GM18519 (cell line): ENCODE measurements at regions not wholly inside any gene's neighbourhood (a gene's known extent, or its start where the extent isn't known, plus 50 kb on each side); places are given as distances from the start of the nearest gene placed in this dataset.
"Not testable (repeated sequence)": the region's sequence is repeated elsewhere in the genome, so short reads cannot be mapped to it uniquely, and the experiment has no call there.

ENCODE experiments used
- ATAC-seq: cut with Tn5 transposase; IDR thresholded peaks from one replicate; pipeline ENCODE4 v1.9.1; 2021; ENCODE audit warnings: mild to moderate bottlenecking, moderate library complexity; ENCODE audit not compliant: unreplicated experiment, low FRiP score

DNA sequence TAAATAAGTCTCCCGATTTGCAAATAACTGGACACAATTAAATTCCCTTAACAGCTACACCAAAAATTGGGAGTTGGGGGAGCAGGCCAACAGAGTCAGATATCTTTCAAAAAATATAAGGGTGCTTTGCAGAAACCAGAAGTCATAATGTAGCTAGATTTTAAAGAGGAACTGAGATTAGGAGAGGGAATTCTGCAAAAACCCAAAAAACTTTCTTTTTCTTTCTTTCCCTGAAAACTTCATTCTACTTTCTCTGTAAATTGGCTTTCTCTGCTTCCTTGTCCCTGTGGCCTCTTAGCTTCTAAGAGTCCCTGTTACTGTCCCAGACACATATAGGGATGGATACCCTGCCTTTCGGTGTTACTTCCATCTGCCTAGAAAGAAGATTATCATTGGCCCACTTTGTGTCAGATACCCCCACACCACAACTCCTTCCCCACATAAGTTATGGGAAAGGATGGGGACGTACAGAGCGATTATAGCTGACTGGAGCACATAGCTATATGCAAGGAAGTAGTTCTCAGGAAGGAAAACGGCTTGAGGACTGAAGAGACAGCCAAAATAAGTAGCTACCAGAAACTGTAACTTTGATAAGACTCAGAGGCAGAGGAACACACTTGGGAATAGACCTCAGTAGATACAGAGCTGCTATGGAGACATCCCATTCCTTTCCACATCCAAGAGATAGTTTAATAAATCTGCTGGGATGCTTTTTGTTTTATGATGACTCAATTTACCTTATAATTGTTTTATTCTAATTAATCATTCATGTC, 129.1 kb upstream of the TGFBR2 start:
- no peak for ATAC-seq

DNA sequence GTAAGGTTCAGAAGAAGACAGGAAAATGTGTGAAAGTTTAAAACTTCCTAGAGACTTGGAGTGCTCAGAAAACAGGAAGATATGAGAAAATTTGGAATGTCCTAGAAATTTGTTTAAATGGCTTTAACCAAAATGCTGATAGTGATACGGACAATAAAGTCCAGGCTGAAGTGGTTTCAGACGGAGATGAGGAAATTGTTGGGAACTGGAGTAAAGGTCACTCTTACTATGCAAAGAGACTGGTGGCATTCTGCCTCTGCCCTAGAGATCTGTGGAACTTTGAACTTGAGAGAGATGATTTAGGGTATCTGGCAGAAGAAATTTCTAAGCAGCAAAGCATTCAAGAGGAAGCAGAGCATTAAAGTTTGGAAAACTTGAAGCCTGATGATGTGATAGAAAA, 126.7 kb upstream of the TGFBR2 start:
- not testable (repeated sequence) for ATAC-seq

DNA sequence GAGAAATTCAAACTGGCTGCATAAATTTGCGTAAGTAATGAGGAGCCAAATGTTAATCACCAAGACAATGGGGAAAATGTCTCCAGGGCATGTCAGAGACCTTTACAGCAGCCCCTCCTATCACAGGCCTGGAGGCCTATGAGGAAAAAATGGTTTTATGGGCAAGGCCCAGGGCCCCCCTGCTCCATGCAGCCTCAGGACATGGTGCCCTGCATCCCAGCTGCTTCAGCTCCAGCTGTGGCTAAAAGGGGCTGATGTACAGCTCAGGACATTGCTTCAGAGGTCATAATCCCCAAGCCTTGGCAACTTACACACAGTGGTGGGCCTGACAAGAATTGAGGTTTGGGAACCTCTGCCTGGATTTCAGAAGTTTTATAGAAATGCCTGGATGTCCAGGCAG, 126.2 kb upstream of the TGFBR2 start:
- not testable (repeated sequence) for ATAC-seq

DNA sequence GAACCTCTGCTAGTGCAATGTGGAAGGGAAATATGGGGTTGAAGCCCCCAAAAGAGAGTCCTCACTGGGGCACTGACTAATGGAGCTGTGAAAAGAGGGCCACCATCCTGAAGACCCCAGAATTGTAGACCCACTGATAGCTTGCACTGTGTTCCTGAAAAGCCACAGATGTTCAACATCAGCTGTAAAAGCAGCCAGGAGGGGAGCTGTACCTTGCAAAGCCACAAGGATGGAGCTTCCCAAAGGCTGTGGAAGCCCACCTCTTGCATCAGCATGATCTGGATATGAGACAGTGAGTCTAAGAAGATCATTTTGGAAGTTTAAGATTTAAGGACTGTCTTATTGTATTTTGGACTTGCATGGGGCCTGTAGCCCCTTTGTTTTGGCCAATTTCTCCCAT, 125.8 kb upstream of the TGFBR2 start:
- ATAC-seq: no peak

DNA sequence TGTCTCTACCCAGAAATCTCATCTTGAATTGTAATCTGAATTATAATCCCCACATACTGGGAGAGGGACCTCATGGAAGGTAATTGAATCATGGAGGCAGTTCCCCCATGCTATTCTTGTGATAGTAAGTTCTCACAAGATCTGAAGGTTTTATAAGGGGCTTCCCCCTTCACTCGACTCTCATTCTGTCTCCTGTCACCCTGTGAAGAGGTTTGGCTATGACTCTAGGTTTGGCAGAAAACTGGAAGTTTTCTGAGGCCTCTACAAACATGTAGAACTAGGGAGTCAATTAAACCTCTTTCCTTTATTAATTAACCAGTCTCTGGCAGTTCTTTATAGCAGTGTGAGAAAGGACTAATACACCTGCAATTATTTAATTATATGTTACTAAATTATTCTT, 125.2 kb upstream of the TGFBR2 start:
- ATAC-seq: no peak

DNA sequence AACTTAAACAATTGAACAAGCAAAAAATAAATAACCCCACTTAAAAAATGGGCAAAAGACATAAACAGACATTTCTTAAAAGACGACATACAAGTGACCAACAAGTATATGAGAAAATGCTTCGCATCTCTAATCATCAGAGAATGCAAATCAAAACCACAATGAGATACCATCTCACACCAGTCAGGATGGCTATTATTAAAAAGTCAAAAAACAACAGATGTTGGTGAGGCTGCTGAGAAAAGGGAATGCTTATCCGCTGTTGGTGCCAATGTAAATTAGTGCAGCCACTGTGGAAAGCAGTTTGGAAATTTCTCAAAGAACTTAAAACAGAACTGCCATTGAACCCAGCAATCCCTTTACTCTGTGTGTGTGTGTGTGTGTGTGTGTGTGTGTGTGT, 122.2 kb upstream of the TGFBR2 start:
- ATAC-seq: not testable (repeated sequence)

DNA sequence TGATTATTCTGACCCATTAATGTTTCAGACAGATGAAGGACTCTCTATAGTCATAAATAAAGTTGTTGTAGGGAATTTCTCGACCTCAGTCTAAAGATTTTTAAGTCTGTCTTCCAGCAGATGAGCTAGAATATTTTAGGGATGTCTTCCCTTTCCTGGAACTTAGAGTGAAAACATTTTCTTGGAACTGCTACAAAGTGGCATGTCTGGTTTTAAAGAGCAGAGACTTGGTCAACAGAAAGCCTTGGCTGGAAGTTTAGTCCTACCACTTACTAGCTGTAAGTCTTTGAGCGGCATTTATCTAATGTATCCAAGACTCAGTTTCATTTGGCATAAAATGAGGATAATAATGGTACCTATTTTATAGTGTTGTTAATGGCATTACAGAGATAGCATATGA, 120.0 kb upstream of the TGFBR2 start:
- no peak for ATAC-seq

DNA sequence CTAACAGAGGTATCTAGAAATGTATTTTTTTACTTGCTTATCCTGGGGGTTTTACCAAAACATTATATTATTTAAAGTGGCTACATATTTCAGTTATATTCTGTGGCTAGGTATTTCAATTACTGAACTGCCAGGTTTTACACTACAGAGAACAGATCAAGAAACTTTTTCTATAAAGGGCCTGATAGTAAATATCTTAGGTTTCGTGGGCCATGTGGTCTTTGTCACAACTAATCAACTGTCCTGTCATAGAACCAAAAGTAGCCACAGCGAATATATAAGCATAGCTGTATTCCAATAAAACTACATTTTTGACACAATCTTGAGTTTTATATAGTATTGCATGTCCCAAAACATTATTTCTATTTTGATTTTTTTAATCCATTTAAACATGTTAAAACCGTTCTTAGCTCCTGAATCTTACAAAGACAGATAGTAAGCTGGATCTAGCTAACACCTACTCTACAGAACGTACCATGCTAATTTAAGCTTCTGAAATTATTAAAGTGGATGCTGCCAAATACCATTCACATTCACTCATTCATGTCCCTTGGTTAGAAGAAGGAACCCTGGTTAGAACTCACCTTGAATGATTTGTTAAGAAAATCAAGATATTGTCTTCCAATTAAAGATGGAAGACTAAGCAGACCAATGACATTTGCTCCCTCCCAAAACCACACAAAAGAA, 118.2 kb upstream of the TGFBR2 start:
- ATAC-seq: no peak

DNA sequence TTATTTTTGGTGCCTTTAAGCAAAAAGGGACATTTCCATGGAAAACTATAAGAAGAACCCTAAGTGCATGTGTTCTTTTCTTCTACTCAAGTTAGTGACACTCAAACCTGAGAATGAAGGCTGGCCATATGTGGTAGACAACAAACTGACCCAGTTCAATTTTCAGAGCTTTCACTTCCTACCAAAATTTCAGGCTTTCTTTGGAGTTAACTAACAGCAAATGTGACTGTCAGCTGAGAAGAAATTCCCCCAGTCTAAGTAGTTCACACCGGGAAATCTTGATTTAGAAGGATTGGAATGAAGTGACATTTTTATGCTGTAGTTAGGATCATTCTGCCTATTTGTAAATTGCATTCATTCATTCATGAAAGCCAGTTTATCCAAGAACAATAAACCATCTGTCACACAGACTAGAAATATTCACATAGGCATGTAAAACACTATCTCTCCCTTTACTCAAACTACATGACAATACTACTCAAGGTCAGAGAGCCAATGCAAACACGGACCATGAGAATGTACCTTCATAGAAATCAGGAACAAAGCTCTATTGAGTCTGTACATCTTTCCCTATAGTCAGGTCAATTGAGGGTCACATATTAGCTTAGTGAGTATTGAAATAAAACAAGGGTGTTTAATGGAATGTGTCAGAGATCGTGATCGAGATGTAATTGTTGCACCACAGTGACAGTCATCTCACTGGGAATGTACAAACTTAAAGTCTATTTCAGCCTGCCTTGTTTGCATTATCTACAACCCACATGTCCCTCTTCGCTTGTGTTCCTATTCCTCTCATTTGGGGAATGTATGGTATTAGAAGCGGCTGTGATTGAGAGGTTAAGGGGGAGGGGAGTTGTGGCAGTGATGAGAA, 113.8 kb upstream of the TGFBR2 start:
- no peak for ATAC-seq

DNA sequence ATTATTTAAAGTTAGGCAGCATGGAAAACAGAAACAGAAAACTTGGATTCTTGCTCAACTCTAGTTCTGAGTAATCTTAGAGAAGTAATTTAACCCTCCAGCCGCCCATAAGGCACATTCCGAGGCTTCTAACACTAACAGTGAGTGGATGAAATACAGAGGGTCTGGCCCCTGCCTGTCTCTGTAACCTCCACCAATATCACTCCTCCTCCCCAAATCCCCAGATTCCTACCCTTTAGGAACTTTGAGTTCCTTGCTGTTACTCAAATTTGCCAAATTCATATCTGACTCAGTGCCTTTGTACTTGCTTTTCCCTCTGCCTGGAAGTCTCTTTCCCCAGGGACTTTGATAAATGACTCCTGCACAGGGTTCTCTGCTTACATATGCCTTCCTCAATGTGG, 112.5 kb upstream of the TGFBR2 start:
- no peak for ATAC-seq

DNA sequence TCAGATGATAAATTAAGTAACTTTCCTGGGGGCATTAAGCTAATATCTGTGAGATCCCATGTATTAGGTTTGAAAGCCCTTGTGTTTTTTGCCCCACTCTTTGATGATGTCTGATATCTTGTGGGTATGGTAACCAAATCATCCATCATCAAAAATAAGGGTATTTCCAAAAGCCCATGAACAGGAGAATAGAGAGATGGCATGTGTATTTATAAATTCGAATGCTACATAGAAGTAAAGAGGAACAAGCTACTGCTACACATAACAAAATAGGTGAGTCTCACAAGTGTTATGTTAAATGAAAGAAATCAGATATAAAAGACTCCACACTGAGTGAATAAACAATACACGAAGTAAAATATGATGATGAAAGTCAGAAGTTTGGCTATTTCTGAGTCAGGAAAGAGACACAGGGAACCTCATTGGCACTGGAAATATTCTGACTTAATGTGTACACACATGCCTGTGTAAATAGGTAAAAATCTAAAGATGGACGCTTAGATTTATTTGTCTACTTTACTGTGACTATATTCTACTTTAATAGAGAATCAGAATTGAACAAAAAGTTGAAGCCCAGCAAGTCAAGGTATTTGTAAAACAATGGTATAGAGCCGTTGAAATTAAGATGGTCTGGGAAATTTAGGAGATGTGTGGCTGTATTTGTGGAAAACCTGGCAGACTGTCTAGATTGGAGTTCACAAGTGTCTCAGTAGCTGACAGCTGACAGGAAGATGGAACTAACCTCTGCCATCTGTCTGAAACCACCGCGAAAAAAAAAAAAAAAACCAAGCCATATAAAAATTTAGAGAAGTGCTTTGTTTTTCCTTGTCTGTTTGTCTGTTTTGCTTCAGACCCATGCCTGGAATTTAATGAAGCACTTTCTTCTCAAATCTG, 111.0 kb upstream of the TGFBR2 start:
- ATAC-seq: no peak

DNA sequence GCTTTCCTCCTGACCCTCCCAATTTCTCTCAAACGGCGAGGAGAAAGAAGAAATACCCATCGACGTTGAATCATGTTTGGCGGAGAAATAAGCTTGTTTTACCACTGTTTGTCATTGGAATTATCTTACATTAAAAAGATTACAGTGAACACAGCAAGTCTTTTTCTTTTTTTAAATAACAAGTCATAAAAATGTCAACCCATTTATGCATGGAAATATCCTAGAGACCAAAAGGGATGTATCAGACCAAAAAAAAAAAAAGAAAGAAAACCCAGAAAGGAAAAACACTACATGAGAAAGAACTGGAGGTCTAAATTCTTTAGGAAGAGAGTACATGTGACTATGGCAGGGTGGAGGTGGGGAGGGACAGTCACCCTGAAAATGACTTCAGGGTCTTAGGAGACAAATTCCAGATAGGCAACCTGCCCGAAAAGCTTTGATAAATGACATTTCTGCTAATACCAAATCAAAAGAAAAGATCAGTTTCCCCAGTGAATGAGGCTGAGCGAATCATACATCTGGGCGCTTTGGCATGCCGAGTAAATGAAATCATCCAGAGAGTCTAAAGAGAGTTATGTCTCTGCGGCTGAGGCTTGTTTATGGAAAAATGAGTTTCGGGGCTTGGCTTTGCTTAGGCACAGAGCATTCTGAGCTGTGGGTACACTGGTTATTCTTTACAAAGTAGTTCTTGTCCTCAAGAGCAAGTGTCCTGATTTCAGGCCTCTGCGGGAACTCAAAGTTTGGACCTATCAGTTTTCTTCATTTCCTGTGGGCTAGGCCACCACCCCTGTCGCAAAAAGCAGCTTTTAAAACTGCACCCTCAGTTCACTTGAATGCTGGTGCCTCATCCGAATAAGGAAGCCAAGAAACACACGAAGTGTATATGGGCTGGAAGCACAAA, 110.1 kb upstream of the TGFBR2 start:
- no peak for ATAC-seq

DNA sequence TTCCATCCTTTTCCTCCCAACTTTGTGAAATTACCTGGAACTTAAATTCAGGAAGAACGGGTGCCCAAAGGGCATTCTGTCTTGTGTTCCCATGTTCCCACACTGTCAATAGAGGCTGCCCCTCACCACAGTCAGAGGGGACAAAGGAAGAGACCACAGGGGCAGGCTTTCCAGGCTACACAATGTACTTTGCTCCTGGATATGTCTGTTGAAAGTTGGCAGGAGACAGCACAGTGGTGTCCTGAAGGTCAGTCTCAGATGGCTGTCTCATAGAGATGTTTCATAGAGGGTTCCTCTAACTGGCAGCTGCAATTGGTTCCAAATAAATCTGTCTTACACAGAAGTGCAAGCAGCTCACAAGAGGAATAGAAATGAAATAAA, 107.8 kb upstream of the TGFBR2 start:
- ATAC-seq: no peak

DNA sequence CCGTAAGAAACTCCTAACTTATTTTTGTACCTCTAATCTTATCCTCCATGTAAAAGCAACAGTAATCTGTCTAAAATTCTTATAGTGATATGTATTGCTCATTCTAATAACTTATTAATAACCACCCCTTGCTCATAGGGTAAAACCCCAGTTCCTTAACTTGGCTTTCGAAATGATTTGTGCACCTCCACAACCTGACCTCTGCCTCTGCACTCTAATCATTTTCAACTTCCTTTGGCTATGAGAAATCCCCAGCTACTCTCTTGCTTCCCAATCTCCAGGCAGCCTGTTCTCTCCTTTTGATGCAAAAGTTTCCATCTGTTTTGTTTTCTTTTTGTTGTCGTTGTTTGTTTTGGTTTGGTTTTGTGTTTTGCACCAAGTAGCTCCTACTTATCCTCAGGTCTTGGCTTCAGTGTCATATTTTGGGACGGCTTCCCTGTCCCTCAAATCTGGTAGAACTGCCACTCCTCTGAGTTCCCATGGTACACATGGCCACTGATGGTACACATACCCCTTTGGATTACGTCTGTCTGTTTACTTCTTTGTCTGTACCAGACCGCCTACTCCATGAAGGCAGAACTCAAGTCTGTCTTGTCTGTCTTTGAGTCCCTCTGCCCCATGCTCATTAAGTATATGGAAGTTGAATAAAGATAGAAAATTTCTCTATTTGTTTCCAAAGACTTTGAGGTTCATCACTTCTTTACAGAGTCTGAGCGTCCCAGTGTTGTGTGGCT, 105.6 kb upstream of the TGFBR2 start:
- ATAC-seq: peak; percentile 94

DNA sequence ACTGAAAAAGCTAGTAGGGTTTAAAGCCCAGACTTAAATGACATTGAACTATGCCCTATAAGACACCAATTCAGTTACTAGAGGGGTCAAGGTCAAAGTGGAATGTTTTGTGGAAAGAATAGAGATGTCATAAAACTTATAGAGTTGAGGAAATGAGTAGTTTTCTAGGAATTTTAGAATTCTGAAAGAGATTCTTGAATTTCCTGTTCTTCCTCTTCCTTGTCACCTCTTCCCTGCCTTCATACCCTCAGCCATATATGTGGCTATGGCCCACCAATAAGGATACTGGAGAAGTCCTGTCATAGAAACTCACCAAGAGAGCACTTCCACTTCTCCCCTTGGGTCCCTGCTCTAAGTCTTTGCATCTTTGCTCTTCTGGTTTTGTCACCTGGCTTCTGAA, 104.9 kb upstream of the TGFBR2 start:
- no peak for ATAC-seq

DNA sequence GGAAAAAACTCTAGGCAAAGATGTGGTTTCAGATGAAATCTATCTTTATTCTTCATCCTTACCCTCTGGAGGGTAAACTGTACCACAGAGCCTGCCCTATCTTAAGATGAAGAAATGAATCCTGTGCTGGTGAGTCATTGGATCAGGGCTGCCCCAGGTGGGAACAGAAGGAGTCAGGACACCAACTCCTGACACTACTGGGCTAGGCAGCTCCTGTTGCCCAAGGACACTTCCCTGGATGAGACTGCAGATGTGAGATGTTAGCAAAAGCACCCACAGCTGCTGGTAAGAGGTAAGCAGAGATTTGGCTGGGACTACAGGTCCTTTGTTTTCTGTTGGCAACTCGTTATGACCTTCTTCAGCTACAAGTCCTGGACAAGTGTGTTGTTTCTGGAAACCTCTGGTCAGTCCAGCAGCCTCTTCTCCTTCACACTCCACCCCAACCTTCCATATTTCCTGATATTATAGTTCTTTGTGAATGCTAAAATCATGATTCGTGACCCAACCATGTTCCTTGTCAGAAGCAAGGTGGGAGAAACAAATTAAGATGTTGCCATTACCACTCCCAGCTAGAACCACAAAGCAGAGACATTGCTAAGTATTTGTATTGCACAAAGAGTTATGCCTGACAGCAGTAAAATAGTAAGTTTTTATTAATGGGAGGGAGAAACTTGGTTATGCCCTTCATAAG, 104.2 kb upstream of the TGFBR2 start:
- no peak for ATAC-seq

DNA sequence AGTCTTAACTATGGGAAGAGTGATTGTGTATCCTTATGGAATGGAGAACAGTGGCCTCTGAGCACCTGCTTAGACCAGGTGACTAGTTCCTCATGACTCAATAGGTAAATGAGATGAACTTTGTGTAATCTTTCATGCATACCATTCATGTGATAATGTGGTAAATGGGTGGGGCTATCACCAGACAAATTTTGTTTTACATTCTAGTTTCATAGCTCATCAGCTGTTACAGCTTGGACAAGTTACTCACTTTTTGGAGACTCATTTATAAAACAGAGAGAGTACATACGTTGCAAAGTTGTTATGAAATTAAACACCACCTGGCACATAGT, 103.7 kb upstream of the TGFBR2 start:
- ATAC-seq: peak; percentile 42

DNA sequence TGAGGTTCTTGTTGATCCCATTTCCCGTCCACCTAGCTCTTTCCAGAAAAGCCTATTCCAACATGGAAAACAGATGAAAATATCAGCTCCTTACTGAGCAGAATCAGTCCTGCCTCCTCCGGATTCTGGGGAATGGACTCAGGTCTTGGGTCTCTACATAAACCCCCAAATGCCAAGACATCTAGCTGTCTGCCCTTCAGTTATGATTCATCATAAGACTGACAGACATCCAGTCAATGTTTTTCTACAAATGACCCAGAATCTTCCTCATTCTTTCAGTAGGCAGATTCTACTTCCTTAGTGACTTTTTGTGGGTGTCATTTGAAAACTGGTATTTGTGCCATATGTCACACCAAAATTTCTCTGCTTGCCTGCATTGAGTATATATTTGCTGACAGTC, 103.0 kb upstream of the TGFBR2 start:
- no peak for ATAC-seq
